ENCODE measurements at regions not wholly inside any gene's neighbourhood (a gene's known extent, or its start where the extent isn't known, plus 50 kb on each side); places are given as distances from the start of the nearest gene placed in this dataset.

DNA sequence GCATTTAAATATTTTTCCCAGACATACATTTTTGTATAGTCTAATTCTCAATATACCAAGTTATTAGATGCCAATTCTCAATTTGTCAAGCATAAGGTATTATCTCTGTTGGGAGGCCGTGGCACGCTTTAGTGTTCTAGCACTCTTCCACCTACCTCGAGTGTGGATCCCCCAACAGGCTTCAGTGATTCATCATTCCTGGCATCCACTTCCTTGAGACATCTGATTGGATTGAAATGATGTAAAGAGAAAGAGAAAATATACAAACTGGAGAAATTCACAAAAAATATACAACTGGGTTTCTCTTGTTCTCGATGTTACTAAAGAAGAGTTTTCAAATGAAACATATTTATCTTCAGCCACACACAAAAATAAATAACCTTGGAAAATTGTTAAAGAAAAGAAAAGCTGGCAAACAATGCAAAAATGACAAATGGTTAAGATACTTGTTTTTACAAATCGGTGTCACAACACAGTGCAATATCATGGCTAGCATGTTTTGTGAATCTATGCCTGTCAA lies 218.0 kb upstream of the CDIN1 start:
- Histone ChIP-seq H3K9me3 (ENCODE audit: control insufficient read depth, low read depth, low read length) (no peaks in the 10 kb centered on the region), H3K56ac (ENCODE audit: insufficient read length, low read depth, low read length) (no peak overlapping the region), H2AFZ (ENCODE audit: low read length) (no peak overlapping the region), H3K18ac (ENCODE audit: insufficient read length, low read depth, low read length) (no peak overlapping the region), H2BK15ac (ENCODE audit: low read depth, low read length) (no peak overlapping the region), H3K4me1 (ENCODE audit: insufficient read depth, low read length) (no peaks in the 10 kb centered on the region), H4K8ac (replicated peaks; ENCODE audit: insufficient read length, low read depth, low read length) (no peak overlapping the region), H3K4me2 (ENCODE audit: insufficient read depth, insufficient read length, low read length) (no peak overlapping the region), H2AK5ac (ENCODE audit: insufficient read length, low read length) (no peak overlapping the region), H3K79me2 (ENCODE audit: insufficient read depth, low read length) (no peaks in the 10 kb centered on the region), H3K23ac (ENCODE audit: insufficient read length, low read depth, low read length) (no peak overlapping the region), H2BK5ac (ENCODE audit: insufficient read length, low read length) (no peak overlapping the region), H4K91ac (ENCODE audit: insufficient read length, low read depth, low read length) (no peak overlapping the region), H2BK20ac (ENCODE audit: low read depth, low read length, poor library complexity, severe bottlenecking) (no peak overlapping the region), H3K27ac (ENCODE audit: insufficient read length, low read depth, low read length) (no peak overlapping the region), H3K9ac (ENCODE audit: extremely low read depth, insufficient read length, low read length) (no peak overlapping the region), H4K20me1 (ENCODE audit: control insufficient read depth, insufficient read depth, insufficient read length) (no peaks in the 10 kb centered on the region), H2BK120ac (ENCODE audit: low read depth, low read length, poor library complexity, severe bottlenecking) (no peak overlapping the region), H3K14ac (ENCODE audit: insufficient read depth, low read length) (no peak overlapping the region), H3T11ph (ENCODE audit: low read length) (no peak overlapping the region), H3K23me2 (ENCODE audit: insufficient read length, low read depth, low read length, poor library complexity, severe bottlenecking) (no peaks in the 10 kb centered on the region), H3K4ac (ENCODE audit: low read depth, low read length) (no peak overlapping the region), H3K79me1 (ENCODE audit: insufficient read depth, low read depth, low read length, poor library complexity, severe bottlenecking) (no peaks in the 10 kb centered on the region), H4K5ac (ENCODE audit: insufficient read length, low read depth, low read length) (no peak overlapping the region), H2BK12ac (ENCODE audit: insufficient read length, low read depth, low read length) (no peak overlapping the region), H3K27me3 (ENCODE audit: insufficient read depth, low read length) (no peaks in the 10 kb centered on the region)
- H3K36me3 Mint-ChIP-seq (ENCODE audit: insufficient read depth in 1 of 3, low read depth in 3 of 3), result no peaks in the 10 kb centered on the region
- DNase-seq, result no peak
- H3K4me1 Mint-ChIP-seq, result no peaks in the 10 kb centered on the region
- H3K9me3 Mint-ChIP-seq, result no peaks in the 10 kb centered on the region
- TF ChIP-seq, protein P1, sequence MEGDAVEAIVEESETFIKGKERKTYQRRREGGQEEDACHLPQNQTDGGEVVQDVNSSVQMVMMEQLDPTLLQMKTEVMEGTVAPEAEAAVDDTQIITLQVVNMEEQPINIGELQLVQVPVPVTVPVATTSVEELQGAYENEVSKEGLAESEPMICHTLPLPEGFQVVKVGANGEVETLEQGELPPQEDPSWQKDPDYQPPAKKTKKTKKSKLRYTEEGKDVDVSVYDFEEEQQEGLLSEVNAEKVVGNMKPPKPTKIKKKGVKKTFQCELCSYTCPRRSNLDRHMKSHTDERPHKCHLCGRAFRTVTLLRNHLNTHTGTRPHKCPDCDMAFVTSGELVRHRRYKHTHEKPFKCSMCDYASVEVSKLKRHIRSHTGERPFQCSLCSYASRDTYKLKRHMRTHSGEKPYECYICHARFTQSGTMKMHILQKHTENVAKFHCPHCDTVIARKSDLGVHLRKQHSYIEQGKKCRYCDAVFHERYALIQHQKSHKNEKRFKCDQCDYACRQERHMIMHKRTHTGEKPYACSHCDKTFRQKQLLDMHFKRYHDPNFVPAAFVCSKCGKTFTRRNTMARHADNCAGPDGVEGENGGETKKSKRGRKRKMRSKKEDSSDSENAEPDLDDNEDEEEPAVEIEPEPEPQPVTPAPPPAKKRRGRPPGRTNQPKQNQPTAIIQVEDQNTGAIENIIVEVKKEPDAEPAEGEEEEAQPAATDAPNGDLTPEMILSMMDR (conservative IDR thresholded peaks at IDR 0.05), result no peak
- peak overlapping the region in 1 of 3 experiments; percentile 71; a peak in 3 of 7 replicates for H3K27ac Mint-ChIP-seq
- H3K27me3 Mint-ChIP-seq (ENCODE audit: low read depth), result no peaks in the 10 kb centered on the region
- no CpG with 5 or more reads among the region's 5 CpGs for WGBS (ENCODE audit: extremely low coverage, insufficient read length, low lambda C conversion rate)
- H3K4me3 Mint-ChIP-seq, result no peak overlapping the region

Measured in H9 (cell line).